ENCODE measurements at regions not wholly inside any gene's neighbourhood (a gene's known extent, or its start where the extent isn't known, plus 50 kb on each side); places are given as distances from the start of the nearest gene placed in this dataset.

- TF ChIP-seq HNRNPUL1 (IDR thresholded peaks at IDR 0.05; ENCODE audit: low read length) (no peak), POLR2AphosphoS5 (IDR thresholded peaks at IDR 0.05; ENCODE audit: control insufficient read depth, insufficient read depth, low read depth, low read length) (no peak), ZNF217 (CRISPR knock-in tag; IDR thresholded peaks at IDR 0.05) (no peak), TBL1XR1 (IDR thresholded peaks at IDR 0.05; ENCODE audit: low read length in 2 of 2) (no peak), GABPA (tag; conservative IDR thresholded peaks at IDR 0.05; ENCODE audit: low read depth) (no peak), CBX1 (IDR thresholded peaks at IDR 0.05; ENCODE audit: low read depth) (no peak), PRPF4 (IDR thresholded peaks at IDR 0.05; ENCODE audit: insufficient read depth, low read depth, low read length, poor library complexity, severe bottlenecking) (no peak), SIX5 (IDR thresholded peaks at IDR 0.05; ENCODE audit: borderline replicate concordance in 1 of 2, insufficient read depth in 1 of 2, low read depth in 1 of 2, low read length in 2 of 2) (no peak), ZNF766 (CRISPR knock-in tag; conservative IDR thresholded peaks at IDR 0.05) (no peak)
Observed at GRCh38 chr13:100887729-100888151, 213.1 kb upstream of the TMTC4 start.
